PC-3 (cell line): ENCODE measurements at regions not wholly inside any gene's neighbourhood (a gene's known extent, or its start where the extent isn't known, plus 50 kb on each side); places are given as distances from the start of the nearest gene placed in this dataset.

Source experiments
- ATAC-seq: fragments of 200-7000 bp; cut with Tn5 transposase; 2 replicates; pipeline ENCODE4 v1.9.1; 2020; ENCODE audit warnings: mild to moderate bottlenecking, moderate library complexity
- BruUV-seq: library from RNA; stranded (reverse); fragments of 400-500 nt; replicated peaks from 2 replicates; lab custom pipeline; 2021; lab: Mats Ljungman, UMichigan
- CTCF ChIA-PET: fragments of 300-600 bp; sonication (Branson Sonifier 250); formaldehyde crosslinking; loops from one replicate; lab custom pipeline; 2022; ENCODE audit warnings: antibody characterized with exemption; lab: Charles Lee
- POLR2A ChIA-PET: fragments of 300-600 bp; sonication (Branson Sonifier 250); formaldehyde crosslinking; loops from one replicate; lab custom pipeline; 2022; ENCODE audit warnings: antibody characterized with exemption; ENCODE audit not compliant: unreplicated experiment; lab: Charles Lee
- DNase-seq: peaks from one replicate; pipeline ENCODE4 v3.0.0-alpha.2; 2015
- H2AFZ ChIP-seq: fragments of 300-600 bp; sonication (generic); 2 replicates; pipeline ENCODE4 v1.6.0; 2016; ENCODE audit warnings: antibody characterized with exemption, low read length
- H3F3A ChIP-seq: fragments of 300-600 bp; sonication (generic); one replicate; pipeline ENCODE4 v1.6.0; 2017; ENCODE audit warnings: antibody characterized with exemption, low read length, control low read depth, mild to moderate bottlenecking; ENCODE audit not compliant: unreplicated experiment
- H3K27ac ChIP-seq: fragments of 300-600 bp; sonication (generic); 2 replicates; pipeline ENCODE4 v1.5.1; 2016; ENCODE audit warnings: mild to moderate bottlenecking, low read length
- H3K27me3 ChIP-seq: fragments of 300-600 bp; sonication (generic); 2 replicates; pipeline ENCODE4 v1.6.1; 2016; ENCODE audit warnings: low read length, mixed read lengths
- H3K36me3 ChIP-seq: fragments of 300-600 bp; sonication (generic); 2 replicates; pipeline ENCODE4 v1.6.1; 2016; ENCODE audit warnings: low read depth, mixed run types, low read length, mixed read lengths
- H3K4me1 ChIP-seq: fragments of 300-600 bp; sonication (generic); 2 replicates; pipeline ENCODE4 v1.5.1; 2016; ENCODE audit warnings: low read length; ENCODE audit not compliant: insufficient read depth
- H3K4me2 ChIP-seq: fragments of 300-600 bp; sonication (generic); 2 replicates; pipeline ENCODE4 v1.6.0; 2016; ENCODE audit warnings: low read length
- H3K4me3 ChIP-seq: fragments of 300-600 bp; sonication (generic); 2 replicates; pipeline ENCODE4 v1.5.1; 2016; ENCODE audit warnings: mild to moderate bottlenecking, low read length, mixed read lengths
- H3K79me2 ChIP-seq: fragments of 300-600 bp; sonication (generic); 2 replicates; pipeline ENCODE4 v1.6.1; 2017; ENCODE audit warnings: low read length, mixed read lengths
- H3K9ac ChIP-seq: fragments of 300-600 bp; sonication (generic); 2 replicates; pipeline ENCODE4 v1.6.0; 2016; ENCODE audit warnings: mild to moderate bottlenecking, low read length
- H3K9me2 ChIP-seq: fragments of 300-600 bp; sonication (generic); replicated peaks from 2 replicates; pipeline ENCODE4 v1.6.1; 2016; ENCODE audit warnings: mixed run types, low read length, mixed read lengths
- H3K9me3 ChIP-seq: fragments of 300-600 bp; sonication (generic); 2 replicates; pipeline ENCODE4 v1.6.1; 2016; ENCODE audit warnings: low read length, mixed read lengths
- H4K20me1 ChIP-seq: fragments of 300-600 bp; sonication (generic); 2 replicates; pipeline ENCODE4 v1.6.1; 2016; ENCODE audit warnings: low read length, mixed read lengths
- EZH2 ChIP-seq: fragments of 300-600 bp; sonication (generic); IDR thresholded peaks from one replicate; pipeline ENCODE4 v1.6.1; 2017; ENCODE audit warnings: antibody characterized with exemption, mild to moderate bottlenecking, low read length; ENCODE audit not compliant: unreplicated experiment
- EZH2phosphoT487 ChIP-seq: fragments of 300-600 bp; sonication (generic); IDR thresholded peaks from 2 replicates; pipeline ENCODE4 v1.6.1; 2018; ENCODE audit warnings: mild to moderate bottlenecking, antibody characterized with exemption, low read length, borderline replicate concordance
- intact Hi-C: fragments of 100-400 bp; cut with micrococcal nuclease; formaldehyde crosslinking; loops from 2 replicates; pipeline ENCODE4 v1.9.0; 2023
- TF ChIP-seq, protein P1 (sequence below): fragments of 300-600 bp; sonication (generic); conservative IDR thresholded peaks from 2 replicates; pipeline ENCODE4 v1.5.1; 2017; ENCODE audit warnings: antibody characterized with exemption, low read depth, mild to moderate bottlenecking, low read length

DNA sequence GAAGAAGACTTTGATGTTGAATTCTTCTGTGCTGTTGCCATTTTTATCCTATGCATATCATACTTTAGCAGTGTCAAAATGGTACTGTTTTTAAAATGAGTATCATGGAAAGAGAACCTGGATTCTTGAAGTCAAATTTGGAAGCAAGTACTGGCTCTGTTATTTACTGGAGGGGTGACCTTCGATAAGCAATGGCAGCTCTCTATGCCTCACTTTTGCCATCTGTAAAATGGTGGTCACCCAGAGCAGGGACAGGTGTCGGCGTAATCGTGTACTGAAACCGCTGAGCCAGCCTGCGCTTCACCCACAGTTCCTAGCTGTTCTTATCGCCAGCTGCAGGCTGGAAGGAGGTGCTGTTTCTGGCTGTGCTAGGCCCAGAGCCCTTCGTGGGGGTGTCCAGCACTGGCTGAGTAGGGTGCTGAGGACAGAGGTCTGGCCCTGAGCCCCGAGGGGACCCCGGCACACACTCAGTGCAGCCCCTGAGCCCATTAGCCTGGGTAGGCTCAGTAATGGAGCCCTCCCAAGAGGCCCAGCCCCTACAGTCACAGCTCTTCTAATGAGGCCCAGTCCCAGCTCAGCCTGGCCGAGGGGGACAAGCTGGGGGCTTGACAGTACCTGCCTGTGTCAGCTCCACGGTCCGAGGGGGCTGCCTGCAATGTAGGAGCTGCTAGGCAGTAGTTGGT lies 183.5 kb downstream of the PHETA1 start:
- intact Hi-C loops: no loop called here
- no peak for DNase-seq
- Histone ChIP-seq H3K4me1 (no peaks in the 10 kb centered on the region), H3F3A (no peaks in the 10 kb centered on the region), H4K20me1 (no peaks in the 10 kb centered on the region), H3K4me3 (no peak overlapping the region), H3K27ac (no peak overlapping the region), H3K9me3 (no peaks in the 10 kb centered on the region), H2AFZ (no peak overlapping the region), H3K79me2 (no peaks in the 10 kb centered on the region), H3K4me2 (no peak overlapping the region), H3K36me3 (no peaks in the 10 kb centered on the region), H3K9ac (no peak overlapping the region), H3K27me3 (peaks cover 58% of the 10 kb centered on the region), H3K9me2 (no peaks in the 10 kb centered on the region)
- BruUV-seq: no TSS peak
- no peak for ATAC-seq
- CTCF ChIA-PET: no interaction called here
- TF ChIP-seq EZH2phosphoT487 (no peak), EZH2 (no peak)
- TF ChIP-seq, protein P1, sequence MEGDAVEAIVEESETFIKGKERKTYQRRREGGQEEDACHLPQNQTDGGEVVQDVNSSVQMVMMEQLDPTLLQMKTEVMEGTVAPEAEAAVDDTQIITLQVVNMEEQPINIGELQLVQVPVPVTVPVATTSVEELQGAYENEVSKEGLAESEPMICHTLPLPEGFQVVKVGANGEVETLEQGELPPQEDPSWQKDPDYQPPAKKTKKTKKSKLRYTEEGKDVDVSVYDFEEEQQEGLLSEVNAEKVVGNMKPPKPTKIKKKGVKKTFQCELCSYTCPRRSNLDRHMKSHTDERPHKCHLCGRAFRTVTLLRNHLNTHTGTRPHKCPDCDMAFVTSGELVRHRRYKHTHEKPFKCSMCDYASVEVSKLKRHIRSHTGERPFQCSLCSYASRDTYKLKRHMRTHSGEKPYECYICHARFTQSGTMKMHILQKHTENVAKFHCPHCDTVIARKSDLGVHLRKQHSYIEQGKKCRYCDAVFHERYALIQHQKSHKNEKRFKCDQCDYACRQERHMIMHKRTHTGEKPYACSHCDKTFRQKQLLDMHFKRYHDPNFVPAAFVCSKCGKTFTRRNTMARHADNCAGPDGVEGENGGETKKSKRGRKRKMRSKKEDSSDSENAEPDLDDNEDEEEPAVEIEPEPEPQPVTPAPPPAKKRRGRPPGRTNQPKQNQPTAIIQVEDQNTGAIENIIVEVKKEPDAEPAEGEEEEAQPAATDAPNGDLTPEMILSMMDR: no peak
- POLR2A ChIA-PET: no interaction called here

DNA sequence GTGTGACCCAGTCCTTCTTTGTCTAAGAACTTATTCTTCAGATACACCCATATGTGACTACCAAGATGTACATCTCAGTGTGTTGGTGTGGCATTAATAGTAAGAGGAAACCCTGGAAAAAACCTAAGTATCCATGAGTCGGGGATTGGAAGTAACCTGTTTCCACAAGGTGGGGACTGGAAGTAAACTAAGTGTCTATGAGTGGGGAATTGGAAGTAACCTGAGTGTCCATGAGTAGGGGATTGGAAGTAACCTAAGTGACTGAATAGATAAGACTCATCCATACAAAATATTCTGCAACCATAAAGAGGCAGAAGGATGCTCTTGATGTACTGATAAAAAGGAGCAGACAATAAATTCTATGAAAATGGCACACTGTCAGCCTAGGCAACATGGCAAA lies 184.7 kb downstream of the PHETA1 start:
- ATAC-seq: no peak
- no peak for DNase-seq
- BruUV-seq: no TSS peak
- H3K9me3 ChIP-seq: no peaks in the 10 kb centered on the region
- no peak overlapping the region for H3K4me2 ChIP-seq
- intact Hi-C loops: no loop called here
- no peak overlapping the region for H3K27ac ChIP-seq
- no peaks in the 10 kb centered on the region for H3K4me1 ChIP-seq
- ChIA-PET POLR2A (no interaction called here), CTCF (no interaction called here)
- no peaks in the 10 kb centered on the region for H3K9me2 ChIP-seq
- no peaks in the 10 kb centered on the region for H4K20me1 ChIP-seq
- H3K4me3 ChIP-seq: no peak overlapping the region
- no peak for TF ChIP-seq EZH2phosphoT487
- no peak for TF ChIP-seq EZH2
- TF ChIP-seq, protein P1: no peak
- no peaks in the 10 kb centered on the region for H3F3A ChIP-seq
- no peak overlapping the region for H3K9ac ChIP-seq
- peaks cover 46% of the 10 kb centered on the region for H3K27me3 ChIP-seq
- H3K79me2 ChIP-seq: no peaks in the 10 kb centered on the region
- H2AFZ ChIP-seq: no peak overlapping the region
- H3K36me3 ChIP-seq: no peaks in the 10 kb centered on the region

DNA sequence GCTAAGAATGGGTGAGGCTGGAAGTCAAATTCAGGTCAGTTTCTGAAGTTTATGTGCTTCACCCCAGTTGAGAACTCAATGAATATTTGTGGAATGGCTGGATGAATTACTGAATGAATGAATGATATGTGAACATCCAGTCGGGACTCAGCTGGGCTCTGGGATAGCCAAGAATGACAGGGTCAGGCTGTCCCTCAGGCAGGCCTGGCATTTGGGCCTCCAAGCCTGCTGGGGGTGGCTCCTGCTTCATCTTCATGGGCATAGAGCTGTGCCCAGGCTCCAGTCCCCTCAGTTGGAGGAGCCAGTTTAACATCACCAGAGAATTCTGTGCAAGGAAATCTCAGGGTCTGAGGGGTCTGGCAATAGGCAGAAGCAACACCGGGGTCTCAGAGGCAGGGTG lies 185.8 kb downstream of the PHETA1 start:
- no peak overlapping the region for H3K27ac ChIP-seq
- DNase-seq: no peak
- peaks cover 36% of the 10 kb centered on the region for H3K27me3 ChIP-seq
- H3K4me2 ChIP-seq: no peak overlapping the region
- H3K4me3 ChIP-seq: no peak overlapping the region
- no peak overlapping the region for H3K9ac ChIP-seq
- TF ChIP-seq, protein P1: no peak
- TF ChIP-seq EZH2: no peak
- no peak for TF ChIP-seq EZH2phosphoT487
- no peak for ATAC-seq
- ChIA-PET CTCF (no interaction called here), POLR2A (no interaction called here)
- H3K36me3 ChIP-seq: no peaks in the 10 kb centered on the region
- H2AFZ ChIP-seq: no peak overlapping the region
- intact Hi-C loops: no loop called here
- no TSS peak for BruUV-seq
- no peaks in the 10 kb centered on the region for H3K9me3 ChIP-seq
- no peaks in the 10 kb centered on the region for H3F3A ChIP-seq
- no peaks in the 10 kb centered on the region for H3K9me2 ChIP-seq
- H4K20me1 ChIP-seq: no peaks in the 10 kb centered on the region
- no peaks in the 10 kb centered on the region for H3K4me1 ChIP-seq
- H3K79me2 ChIP-seq: no peaks in the 10 kb centered on the region
